NCI-H1436 treated with DMSO at 0.1 percent for 48 hours (cell line): ENCODE measurements at regions not wholly inside any gene's neighbourhood (a gene's known extent, or its start where the extent isn't known, plus 50 kb on each side); places are given as distances from the start of the nearest gene placed in this dataset.

ENCODE experiments used
- DNase-seq: peaks from one replicate; lab custom pipeline; 2025; lab: John Stamatoyannopoulos, UW

DNA sequence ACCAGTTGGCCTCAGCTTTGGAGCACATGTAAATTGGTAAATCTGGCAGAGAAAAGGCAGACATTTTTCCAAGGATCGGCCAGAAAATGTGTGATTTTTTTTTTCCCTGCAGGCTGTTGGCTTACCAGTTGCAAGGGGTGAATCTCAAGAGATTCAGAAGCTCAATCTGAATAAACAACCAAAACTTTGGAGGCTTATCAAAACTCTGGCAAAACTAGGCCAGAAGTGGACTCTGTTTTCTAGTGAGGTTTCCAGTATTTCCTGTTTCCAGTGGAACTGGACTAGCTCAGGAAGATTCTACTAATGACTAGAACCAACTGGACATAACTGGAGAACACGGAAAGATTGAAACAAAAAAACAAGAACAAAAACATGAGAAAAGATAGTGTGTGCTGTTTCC is 191.3 kb downstream of the SMIM20 start:
- DNase-seq = no peak

DNA sequence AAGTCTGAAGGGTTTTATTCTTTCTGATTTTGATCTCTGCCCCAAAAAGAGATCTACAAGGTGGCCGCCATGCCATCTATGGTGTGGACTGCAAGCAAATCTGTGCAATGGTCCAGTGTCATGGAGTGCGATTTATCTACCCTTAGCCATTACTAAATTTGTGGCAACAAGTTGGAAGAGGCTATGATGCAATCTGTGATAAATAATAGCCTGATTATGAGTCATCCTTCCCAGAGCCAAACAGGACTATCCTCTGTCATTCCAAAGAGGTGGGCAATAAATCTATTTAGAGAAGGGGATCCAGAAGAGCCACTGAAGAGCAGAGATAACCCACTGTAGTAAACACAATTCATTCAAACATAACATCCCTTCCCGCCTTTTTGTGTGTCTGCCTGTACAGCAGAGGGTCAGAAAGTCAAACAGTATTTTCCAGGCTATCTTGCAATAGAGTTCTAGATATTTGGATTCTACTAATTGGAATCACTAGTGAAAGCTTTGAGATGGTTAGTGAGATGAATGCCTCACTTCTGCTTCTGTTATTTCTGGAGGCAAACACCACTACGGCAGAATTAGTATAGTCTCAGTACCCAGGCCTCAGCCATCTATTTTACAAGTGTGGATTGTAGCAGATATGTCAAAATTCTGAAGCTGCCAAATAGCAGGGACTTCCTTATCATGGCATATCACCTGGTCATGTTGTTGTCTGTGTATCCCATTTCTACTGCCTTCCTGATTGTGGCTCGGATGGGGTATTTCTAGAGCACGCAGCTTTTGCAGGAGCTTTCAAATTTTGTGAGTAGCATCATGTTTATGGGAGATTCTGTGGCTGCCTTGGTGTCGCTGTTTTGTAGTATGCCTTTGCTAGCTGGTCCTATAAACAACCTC is 192.0 kb downstream of the SMIM20 start:
- DNase-seq = no peak

DNA sequence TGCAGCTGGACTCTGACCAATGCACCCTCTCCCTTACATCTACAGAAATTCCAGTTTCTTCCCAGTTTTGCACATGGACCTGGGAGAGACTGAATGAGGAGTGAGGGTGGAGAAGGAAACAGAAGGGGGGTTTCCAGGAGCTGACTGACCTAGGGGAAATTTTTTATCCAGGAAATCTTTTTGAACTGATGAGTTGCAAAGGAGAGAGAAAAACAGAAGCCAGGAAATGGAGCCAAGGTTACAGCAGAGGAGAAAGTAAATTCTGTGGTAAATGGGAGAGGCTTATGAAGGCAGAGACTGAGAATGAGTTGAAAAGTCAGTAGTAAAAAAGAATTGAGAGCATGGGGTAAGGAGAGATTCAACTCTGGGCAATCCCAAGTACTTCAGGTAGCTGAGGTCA is 192.8 kb downstream of the SMIM20 start:
- no peak for DNase-seq

DNA sequence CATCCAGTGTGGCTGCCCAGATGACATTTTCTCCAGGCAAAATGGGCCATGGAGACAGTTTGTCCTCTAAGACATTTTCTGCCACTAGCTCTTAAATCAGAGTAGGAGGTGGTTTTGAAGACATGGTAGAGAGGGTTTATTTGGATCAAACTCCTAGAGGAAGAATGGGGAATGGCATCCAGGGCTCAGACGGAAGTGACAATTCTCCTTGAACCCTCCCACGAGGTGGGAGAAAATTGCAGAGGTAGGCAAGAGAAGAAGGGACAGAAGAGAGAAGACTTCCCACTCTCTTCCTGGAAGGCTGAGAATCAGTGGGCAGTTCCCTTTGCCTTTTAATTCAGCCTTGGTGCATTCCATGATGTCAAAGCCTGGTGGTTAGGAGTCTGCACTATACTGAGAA is 194.0 kb downstream of the SMIM20 start:
- DNase-seq = no peak

DNA sequence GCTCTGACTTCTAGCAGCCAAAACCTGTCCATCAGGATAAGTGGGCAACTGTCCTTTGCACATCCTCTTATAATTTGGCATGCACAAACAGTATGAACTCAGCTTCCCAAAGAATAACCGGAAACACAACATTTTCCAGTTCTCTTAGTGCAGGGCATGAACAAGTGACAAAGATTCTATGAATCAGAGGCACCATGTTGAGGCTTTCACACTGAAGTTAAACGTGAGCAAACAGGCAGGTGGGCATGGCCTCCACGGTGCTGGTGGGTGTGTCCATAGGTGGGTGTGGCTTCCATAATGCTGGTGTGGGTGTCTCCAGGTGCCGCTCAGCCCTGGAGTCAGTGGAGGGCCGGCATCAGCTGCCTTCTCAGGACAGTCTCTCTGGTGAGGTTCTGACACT is 196.5 kb downstream of the SMIM20 start:
- DNase-seq = no peak

DNA sequence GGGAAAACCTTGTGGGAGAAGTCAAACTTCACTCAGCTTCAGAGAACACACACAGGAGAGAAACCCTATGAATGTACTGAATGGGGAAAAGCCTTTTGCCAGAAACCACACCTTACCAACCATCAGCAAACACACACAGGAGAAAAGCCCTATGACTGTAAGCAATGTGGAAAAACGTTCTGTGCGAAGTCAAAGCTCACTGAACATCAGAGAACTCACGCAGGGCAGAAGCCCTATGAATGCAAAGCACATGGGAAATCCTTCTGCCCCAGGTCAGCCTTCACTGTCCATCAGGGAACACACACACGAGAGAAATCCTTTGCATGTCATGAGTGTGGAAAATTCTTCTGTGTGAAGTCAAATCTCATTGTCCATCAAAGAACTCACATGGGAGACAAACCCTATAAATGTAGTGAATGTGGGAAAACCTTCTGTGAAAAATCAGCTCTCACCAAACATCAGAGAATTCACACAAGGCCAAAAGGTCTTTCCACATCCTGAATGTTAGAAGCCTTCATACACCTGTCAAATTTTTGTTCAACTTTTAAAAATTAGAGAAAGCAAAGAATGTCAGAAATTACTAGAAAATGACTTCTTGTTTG is 199.4 kb downstream of the SMIM20 start:
- DNase-seq = no peak

DNA sequence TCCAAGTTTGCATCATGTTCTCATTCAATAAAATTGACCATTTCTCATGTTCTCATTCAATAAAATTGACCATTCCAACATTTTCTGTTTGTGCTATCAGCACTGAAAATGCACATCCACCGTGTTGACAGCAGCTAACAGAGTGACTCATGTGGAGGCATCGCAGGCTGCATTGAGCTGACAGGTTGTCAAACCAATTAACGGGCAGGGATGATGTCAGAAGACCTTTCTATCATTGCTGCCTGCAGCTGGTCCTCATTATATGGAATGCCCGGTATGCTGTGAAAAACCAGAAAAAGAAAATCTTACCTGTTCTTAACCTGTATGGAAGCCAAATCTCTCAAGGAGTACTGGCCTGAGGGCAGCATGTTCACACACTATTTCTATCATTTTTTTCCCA is 202.0 kb downstream of the SMIM20 start:
- no peak for DNase-seq

DNA sequence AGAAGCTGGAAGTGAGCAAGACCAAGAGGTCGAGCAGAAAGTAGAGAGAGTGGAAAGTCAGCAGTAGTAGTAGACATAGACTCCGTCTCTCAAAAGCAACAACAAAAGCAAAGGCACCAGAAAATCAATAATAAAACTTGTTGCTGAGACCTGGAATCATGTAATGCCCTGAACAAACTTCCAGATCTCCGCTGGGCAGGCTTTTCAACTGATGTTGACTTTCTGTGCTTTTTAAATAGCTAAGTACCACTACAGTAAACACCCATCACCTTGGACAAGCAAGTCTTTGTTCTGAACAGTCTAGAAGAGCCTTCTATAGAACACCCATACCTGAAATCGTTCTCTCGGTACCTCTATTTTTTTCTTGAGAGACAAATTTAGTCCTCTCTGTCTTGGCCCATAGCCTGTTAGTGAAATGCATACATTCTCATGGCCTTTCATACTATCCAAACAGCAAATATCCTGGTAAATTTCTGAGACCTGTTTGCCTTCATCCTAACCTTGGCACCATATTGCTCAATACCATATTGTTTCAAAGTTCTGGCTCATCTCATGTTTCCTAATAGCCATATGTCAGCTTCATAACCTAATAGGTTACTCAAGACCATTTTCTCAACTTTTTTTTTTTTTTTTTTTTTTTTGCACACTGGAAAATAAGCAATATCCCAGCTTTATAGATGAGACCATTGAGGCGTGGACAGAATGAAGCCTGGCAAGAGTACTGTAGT is 200.6 kb upstream of the RBPJ start:
- no peak for DNase-seq

DNA sequence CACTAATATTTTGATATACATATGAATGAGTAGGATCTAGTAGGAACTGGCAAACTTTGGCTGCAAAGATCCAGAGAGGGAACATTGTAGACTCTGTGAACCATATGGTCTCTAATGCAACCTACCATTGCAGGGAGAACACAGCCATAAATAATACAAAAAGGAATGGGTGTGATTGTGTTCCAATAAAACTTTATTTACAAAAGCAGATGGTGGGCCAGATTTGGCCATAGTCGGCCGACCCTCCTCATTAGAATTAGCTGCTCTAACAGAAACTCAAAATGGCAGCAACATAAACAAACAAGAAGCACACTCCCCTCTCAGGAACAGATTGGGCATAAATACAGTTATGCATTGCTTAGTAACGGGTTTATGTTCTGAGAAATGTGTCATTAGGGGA is 198.1 kb upstream of the RBPJ start:
- no peak for DNase-seq

DNA sequence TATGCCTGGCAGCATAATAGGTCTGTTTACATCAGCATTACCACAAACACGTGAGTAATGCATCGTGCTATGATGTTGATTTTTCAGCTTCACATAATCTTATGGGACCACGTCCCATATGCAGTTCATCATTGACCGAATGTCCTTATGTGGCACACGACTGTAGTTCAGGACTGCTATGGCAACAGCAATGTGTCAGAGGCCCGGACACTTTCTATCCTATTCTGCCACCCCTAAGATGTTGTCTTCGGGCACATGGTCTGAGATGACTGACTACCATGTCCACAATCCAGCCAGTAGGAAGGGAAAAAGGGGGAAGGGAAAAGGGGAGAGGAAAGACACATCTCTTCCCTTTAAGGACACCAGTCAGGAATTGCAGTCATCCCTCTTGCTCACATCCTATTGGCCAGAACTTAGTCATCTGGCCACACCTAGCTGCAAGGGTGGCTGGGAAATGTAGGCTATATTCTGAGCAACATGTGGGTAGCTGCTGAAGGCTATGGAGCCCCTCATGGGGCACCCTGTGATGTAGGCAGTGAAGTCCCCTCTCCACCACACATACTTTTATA is 196.0 kb upstream of the RBPJ start:
- no peak for DNase-seq

DNA sequence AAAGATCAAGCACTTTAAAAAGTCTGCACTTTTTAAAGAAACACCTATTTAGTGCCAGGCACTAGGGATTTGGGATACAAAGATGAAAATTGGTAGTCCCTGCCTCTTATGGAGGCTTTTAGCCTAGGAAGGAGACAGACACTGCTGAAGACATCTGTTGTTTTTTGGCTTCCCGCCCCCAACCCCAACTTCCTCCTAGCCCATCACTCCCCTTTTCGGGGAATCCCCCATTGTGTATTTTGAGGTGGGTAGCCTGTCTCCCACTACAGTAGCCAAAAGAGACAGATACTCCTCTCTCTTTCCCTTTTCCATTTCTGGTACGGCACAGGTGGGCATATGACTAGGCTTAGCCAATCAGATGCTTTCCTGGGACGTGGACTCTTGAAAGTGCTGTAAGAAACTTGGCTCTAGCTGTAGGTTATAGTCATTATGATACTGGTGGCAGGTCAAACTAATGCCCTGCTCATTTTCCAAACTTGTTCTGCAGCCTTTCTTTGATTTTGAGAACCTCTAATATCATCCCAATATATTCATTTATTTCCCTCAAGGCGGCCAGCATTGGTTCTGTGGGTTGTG is 194.6 kb upstream of the RBPJ start:
- DNase-seq = no peak

DNA sequence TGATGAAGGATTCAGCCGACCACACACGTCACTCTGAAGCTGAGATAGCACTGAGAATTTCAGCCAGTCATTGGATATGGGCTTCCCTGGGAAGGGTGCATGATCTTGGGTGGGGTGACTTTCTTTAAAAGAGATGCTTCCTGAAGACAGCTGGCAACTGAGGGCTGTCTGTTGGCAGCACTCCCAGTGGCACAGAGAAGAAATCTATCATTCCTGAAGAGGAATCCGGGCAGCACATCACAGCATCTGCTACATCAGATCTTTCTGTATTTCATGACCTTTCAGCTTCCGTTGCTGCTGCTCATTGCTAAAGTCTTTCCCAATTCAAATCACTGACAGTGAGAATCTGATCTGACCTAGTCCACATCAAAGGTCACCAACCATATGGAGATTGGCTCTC is 193.8 kb upstream of the RBPJ start:
- no peak for DNase-seq

DNA sequence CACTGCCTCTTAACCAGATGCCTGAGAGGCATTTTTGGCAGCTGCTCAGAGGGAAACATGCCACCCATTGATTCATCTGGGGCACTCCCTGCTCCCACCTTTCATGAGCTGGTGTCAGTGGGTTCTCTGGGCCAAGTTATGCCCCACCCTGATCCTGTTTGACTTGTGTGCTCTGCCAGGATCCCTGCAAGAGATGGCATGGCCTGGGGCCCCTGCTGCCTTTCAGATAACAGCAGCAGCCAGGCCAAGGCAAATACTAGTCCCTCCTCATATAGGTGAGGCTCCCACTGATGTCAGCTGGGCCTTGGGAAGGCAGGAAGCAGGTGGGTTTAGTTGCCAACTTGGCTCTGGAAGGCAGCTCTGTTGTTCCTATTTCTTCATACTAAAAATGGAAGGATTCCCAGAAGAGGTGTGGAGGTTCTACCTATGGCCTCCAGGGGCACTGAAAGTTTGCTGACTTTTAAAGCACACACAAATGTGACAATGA is 192.9 kb upstream of the RBPJ start:
- no peak for DNase-seq

DNA sequence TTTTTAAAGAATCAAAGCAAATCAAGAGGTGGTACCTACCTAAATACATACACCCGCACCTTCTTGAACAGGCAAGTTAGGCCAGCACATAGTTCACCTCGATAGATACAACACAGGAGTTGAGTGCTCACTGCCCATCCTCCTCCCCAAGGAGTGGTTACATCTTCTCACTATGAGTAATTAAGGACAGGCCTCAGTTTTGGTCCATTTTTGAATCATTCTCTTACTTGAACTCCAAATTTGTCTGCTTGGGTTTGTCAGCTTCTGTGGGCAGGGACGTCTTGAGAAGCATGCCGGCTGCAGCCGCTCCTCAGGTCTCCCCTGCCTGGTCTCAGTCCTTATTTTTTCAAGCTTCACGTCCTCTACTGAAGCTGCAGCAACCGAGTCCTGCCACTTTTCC is 190.6 kb upstream of the RBPJ start:
- DNase-seq = no peak

DNA sequence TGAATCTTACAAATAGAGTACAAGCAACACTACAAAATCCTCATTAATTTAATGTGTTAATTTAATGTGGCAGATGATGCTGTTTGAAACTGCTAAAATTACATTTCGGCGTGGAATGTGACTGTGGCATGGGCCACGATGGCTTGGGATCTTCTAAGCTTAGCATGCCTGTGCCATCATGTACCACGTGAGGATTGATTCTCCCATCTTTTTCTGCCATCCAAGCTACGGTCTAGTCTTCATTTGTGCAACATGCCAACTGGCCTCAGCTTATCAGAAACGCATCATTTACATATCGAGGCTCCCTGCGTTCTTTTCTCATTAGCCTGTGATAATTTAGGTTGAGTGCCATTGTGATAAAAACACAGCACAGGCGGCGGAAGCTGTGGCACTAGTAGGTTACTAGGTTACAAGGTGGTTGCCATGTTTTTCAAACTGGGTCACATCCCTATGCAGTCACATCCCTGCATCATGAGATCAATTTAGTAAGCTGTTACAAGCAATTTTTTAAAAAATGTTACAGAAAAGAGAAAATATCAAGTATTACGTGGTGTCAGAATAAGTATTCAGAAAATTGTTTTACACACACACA is 189.9 kb upstream of the RBPJ start:
- no peak for DNase-seq

DNA sequence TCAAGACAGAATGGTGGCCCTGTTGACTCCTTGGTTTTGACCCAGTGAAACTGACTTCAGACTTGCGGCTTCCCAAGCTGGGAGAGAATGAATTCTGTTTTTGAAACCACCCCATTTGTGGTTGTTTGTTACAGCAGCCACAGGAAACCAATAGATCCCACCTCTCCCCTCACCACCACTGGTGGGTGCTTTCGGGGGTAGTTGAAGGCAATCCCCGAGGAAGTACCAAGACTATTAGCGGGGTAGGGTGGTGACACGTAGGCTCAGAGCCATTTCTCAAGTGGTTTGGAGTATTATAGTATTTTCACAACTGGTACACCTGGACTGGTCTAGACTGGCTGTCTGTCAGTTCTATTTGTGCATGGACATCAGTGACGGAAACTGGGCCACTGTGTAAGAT is 189.1 kb upstream of the RBPJ start:
- no peak for DNase-seq

DNA sequence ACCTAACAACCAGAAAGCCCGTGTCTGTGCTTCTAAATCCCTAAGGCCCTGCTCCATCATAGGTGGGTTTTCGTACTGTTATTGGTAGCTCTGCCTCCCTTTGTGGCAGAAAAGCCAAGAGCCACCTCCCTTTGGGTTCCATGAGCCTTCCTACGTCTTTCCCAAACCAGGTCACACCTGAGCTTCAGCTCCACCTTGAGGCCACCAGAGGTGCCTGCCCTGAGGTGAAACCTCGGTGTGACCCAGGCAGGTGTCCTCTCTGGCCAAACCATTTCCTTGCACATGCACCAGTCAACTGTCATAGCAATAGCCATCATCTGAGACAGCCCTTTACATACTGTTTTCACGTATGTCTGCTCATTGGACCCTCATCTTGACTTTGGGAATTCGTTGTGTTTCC is 188.0 kb upstream of the RBPJ start:
- DNase-seq = no peak

DNA sequence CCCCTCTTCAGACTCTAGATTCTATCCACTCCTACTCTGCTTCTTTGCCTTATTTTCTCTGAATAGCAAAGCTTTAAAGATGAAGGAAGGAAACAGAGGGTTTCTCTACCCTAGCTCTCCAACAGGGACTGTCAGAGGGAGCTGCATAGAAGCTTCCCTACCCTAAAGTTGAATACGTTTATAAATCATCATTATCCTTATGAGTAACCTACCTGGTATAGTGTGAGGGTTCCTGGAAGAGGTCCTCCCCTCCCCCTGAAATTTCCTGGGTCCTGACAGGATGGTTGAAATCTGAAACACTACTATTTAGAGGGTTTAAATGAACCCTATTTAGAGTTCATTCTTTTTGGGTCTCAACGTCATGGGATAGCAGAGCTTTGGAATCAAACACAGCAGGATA is 187.0 kb upstream of the RBPJ start:
- DNase-seq = no peak

DNA sequence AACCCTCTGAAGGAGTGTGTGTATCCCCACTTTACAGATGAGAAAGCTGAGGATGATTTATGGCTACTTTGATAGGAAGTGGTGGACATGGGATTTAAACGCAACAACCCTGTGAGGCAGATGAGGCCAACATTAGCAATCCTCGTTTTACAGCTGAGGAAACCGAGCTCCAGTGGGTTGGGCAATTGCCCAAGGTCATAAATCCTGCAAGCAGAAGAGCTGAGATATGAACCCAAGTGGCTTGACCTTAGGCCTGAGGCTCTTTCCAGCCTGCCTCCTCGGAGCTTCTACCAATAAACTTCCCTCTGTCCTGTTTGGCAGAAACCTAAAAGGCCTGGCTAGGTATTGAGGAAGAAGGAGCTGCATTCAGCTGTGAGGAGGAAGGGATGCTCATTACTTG is 185.5 kb upstream of the RBPJ start:
- DNase-seq = no peak

DNA sequence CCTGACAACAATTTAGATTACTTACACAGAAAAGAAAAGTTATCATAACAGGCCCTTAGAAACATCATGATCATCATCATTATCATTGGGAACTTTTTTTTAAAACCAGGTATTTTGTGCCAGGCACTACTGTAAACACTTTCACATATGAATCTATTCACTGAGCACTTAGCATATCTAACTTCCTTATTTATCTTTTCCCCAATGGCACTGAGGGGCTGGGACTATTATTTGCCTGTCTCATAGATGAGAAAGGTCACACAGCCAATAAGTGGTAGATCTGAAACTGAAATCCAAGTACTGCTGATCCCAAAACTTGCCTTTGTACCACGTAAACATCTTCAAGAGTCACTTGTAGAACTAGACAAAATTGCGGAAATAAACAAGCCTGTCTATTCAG is 184.2 kb upstream of the RBPJ start:
- no peak for DNase-seq

DNA sequence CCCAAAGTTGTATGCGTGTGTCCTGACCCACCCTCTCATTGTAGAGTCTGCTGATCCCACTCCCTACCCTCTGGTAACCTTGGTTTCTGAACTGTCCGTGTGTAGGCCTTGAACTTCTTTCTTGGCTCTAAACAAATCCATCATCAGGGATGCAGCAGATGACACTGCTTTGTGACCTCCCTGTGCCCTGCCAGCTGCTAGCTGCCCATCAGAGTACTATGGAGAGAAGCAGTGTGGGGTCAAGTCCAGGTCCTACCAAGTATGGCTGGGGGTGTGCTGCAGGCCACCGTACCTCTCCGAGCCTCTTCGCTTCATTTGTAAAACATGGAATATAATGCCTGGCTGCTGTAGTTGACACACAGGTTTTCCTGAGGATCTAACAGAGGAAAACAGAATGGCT is 183.5 kb upstream of the RBPJ start:
- no peak for DNase-seq

DNA sequence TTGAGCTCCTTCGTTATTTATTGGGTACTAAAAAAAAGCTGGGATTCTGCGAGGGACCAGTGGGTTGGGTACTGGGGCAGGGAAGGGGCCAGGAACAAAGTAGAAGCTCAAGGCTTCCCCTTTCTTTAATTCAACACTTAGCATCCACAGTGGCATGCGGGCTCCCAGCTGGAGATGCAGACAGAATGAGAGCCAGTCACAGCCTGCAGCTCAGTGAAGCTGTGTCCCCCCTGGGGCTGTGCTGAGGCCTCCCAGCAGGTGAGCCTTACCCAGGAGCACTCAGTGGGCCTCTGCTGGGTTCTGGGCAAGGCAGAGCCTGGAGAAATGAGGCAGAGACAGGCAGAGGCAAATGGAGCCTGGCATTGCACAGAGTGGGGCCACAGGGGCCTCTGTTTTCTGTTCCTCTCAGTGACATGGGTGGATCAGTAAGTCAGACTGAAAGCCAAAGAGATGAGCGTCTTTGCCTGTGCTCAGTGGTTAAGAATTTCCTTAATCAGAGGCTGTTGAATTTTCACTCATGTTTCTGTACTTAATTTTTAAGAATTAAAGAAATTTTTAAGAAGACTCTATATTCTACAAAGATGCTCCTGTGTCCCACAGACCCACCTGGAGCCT is 181.4 kb upstream of the RBPJ start:
- DNase-seq = no peak
